Uterus (tissue), 2 donors: ENCODE measurements at regions not wholly inside any gene's neighbourhood (a gene's known extent, or its start where the extent isn't known, plus 50 kb on each side); places are given as distances from the start of the nearest gene placed in this dataset.

ENCODE experiments used
- CTCF ChIP-seq, 4 experiments: fragments of 200-600 bp in 2 of 4; fragments of 450-650 bp in 2 of 4; sonication (generic) in 2 of 4; IDR thresholded peaks; one replicate each; pipeline ENCODE4 v1.5.1; 2016 to 2019; ENCODE audit warnings: antibody characterized with exemption in 4 of 4, mild to moderate bottlenecking in 2 of 4, moderate library complexity in 1 of 4
- POLR2A ChIP-seq, 2 donors: fragments of 450-650 bp; IDR thresholded peaks; one replicate each; pipeline ENCODE4 v1.6.1; 2016; ENCODE audit warnings: antibody characterized with exemption in 2 of 2, mild to moderate bottlenecking in 1 of 2, moderate library complexity in 1 of 2

DNA sequence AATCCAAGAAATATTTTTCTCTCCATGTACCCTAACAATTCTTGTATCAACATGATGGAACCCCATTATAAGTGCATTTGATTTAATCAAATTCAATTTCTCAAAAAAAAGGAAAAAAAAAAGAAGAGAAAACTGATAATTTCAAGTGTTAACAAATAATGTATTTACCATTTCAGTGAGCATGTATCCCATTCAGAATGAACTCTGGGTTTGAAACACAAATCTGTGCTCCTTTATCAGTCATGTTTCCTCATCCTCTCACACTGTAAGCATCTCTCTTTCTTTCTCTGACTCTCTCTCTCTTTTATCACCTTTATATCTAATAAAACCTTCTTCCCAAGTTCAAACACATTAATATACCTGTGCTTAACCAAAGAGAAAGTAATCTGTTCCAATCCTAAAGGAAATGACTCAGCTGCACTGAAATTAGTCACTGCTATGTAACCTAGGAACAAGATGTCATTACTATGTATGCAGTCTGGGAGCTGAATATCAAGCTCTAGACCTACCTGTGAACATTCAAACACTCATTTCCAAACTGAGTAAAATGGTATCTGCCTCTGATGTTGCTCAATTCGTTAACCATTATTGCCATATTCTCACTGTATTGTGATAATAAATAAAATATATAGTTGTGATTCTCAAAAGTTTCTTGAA is 135.0 kb upstream of the LRIG3 start:
- TF ChIP-seq CTCF (IDR thresholded peaks at IDR 0.05) (no peak), POLR2A (IDR thresholded peaks at IDR 0.05) (no peak)
